ENCODE measurements at regions not wholly inside any gene's neighbourhood (a gene's known extent, or its start where the extent isn't known, plus 50 kb on each side); places are given as distances from the start of the nearest gene placed in this dataset.

- TF ChIP-seq CTCF (IDR thresholded peaks at IDR 0.05; ENCODE audit: low read depth, low read length, missing input control) (no peak), EGR1 (IDR thresholded peaks at IDR 0.05; ENCODE audit: low read depth in 2 of 2) (no peak), FOXA1 (IDR thresholded peaks at IDR 0.05) (no peak), TAF1 (conservative IDR thresholded peaks at IDR 0.05) (no peak), HNF4A (conservative IDR thresholded peaks at IDR 0.05) (no peak)
Observed at GRCh38 chr2:105473011-105473410, 74.2 kb upstream of the FHL2 start (continued).

- Histone ChIP-seq H3K4me1 (ENCODE audit: control insufficient read depth in 4 of 4, insufficient read depth in 4 of 4, low read length in 3 of 4) (no peaks in the 10 kb centered on the region), H3K36me3 (ENCODE audit: control insufficient read depth in 4 of 4, insufficient read depth in 3 of 4, low read depth in 1 of 4, low read length in 3 of 4) (no peaks in the 10 kb centered on the region), H3K27ac (ENCODE audit: low read depth in 1 of 2, low read length in 2 of 2) (no peak overlapping the region), H3K4me3 (ENCODE audit: low read depth in 1 of 3, low read length in 3 of 3) (no peak overlapping the region), H3K27me3 (ENCODE audit: control insufficient read depth in 4 of 4, insufficient read depth in 4 of 4, low read length in 3 of 4) (no peaks in the 10 kb centered on the region), H3K9me3 (ENCODE audit: control insufficient read depth in 4 of 4, low read length in 3 of 4) (no peaks in the 10 kb centered on the region), H3K9ac (ENCODE audit: low read depth in 1 of 2, low read length in 2 of 2) (no peak overlapping the region)
- TF ChIP-seq FOXA1 (IDR thresholded peaks at IDR 0.05) (no peak), HNF4G (IDR thresholded peaks at IDR 0.05) (no peak), JUND (IDR thresholded peaks at IDR 0.05) (no peak), TAF1 (conservative IDR thresholded peaks at IDR 0.05) (no peak), RXRA (IDR thresholded peaks at IDR 0.05) (no peak), MAX (IDR thresholded peaks at IDR 0.05) (no peak), RAD21 (IDR thresholded peaks at IDR 0.05) (no peak), SP1 (IDR thresholded peaks at IDR 0.05) (no peak), NR2F2 (IDR thresholded peaks at IDR 0.05) (no peak), FOXA2 (IDR thresholded peaks at IDR 0.05) (no peak), ZBTB33 (IDR thresholded peaks at IDR 0.05) (no peak)
- DNase-seq (ENCODE audit: low spot score): no peak
- WGBS: 75% methylated on average over 5 of the region's 5 CpGs
Observed at GRCh38 chr2:105470979-105471378, 72.1 kb upstream of the FHL2 start.

GRCh38 chr2:105469781-105470180 lies 70.9 kb upstream of the FHL2 start:
- Histone ChIP-seq H3K27me3 (ENCODE audit: control insufficient read depth in 4 of 4, insufficient read depth in 4 of 4, low read length in 3 of 4) (no peaks in the 10 kb centered on the region), H3K4me3 (ENCODE audit: low read depth in 1 of 3, low read length in 3 of 3) (no peak overlapping the region), H3K27ac (ENCODE audit: low read depth in 1 of 2, low read length in 2 of 2) (no peak overlapping the region), H3K4me1 (ENCODE audit: control insufficient read depth in 4 of 4, insufficient read depth in 4 of 4, low read length in 3 of 4) (no peaks in the 10 kb centered on the region), H3K9ac (ENCODE audit: low read depth in 1 of 2, low read length in 2 of 2) (no peak overlapping the region), H3K36me3 (ENCODE audit: control insufficient read depth in 4 of 4, insufficient read depth in 3 of 4, low read depth in 1 of 4, low read length in 3 of 4) (no peaks in the 10 kb centered on the region), H3K9me3 (ENCODE audit: control insufficient read depth in 4 of 4, low read length in 3 of 4) (no peaks in the 10 kb centered on the region)
- WGBS: 93% methylated on average over 8 of the region's 8 CpGs
- TF ChIP-seq TAF1 (conservative IDR thresholded peaks at IDR 0.05) (no peak), HNF4G (IDR thresholded peaks at IDR 0.05) (no peak), NR2F2 (IDR thresholded peaks at IDR 0.05) (no peak), FOXA1 (IDR thresholded peaks at IDR 0.05) (no peak), SP1 (IDR thresholded peaks at IDR 0.05) (no peak), ATF3 (IDR thresholded peaks at IDR 0.05) (no peak), MAX (IDR thresholded peaks at IDR 0.05) (no peak), ZBTB33 (IDR thresholded peaks at IDR 0.05) (no peak)
- DNase-seq (ENCODE audit: low spot score): no peak

Measured in liver (tissue), 8 donors.